HG03175 (cell line): ENCODE measurements at regions not wholly inside any gene's neighbourhood (a gene's known extent, or its start where the extent isn't known, plus 50 kb on each side); places are given as distances from the start of the nearest gene placed in this dataset.

Experiments used
- ATAC-seq: cut with Tn5 transposase; IDR thresholded peaks from one replicate; pipeline ENCODE4 v1.9.1; 2021; ENCODE audit warnings: mild to moderate bottlenecking, moderate library complexity; ENCODE audit not compliant: unreplicated experiment

GRCh38 chr4:152236519-152237056, 299.3 kb downstream of the FBXW7 start:
- no peak for ATAC-seq

GRCh38 chr4:152235718-152236117, 300.2 kb downstream of the FBXW7 start:
- no peak for ATAC-seq

- ATAC-seq = no peak
These were observed 301.3 kb downstream of the FBXW7 start for GRCh38 chr4:152234571-152234970.

- ATAC-seq = no peak
These were observed 303.6 kb downstream of the FBXW7 start for GRCh38 chr4:152232271-152232670.

- no peak for ATAC-seq
These were observed 306.1 kb downstream of the FBXW7 start for GRCh38 chr4:152229782-152230289.

GRCh38 chr4:152225680-152226079, 310.2 kb downstream of the FBXW7 start:
- no peak for ATAC-seq

- ATAC-seq = no peak
These were observed 311.0 kb downstream of the FBXW7 start for GRCh38 chr4:152224721-152225420.

- no peak for ATAC-seq
These were observed 311.7 kb downstream of the FBXW7 start for GRCh38 chr4:152224223-152224622.

- no peak for ATAC-seq
These were observed 312.3 kb downstream of the FBXW7 start for GRCh38 chr4:152223600-152223999.

- no peak for ATAC-seq
These were observed 313.9 kb downstream of the FBXW7 start for GRCh38 chr4:152221816-152222516.

GRCh38 chr4:152220201-152220666, 315.7 kb downstream of the FBXW7 start:
- peak; percentile 61 for ATAC-seq

GRCh38 chr4:152218576-152218975, 317.3 kb downstream of the FBXW7 start:
- no peak for ATAC-seq

GRCh38 chr4:152217896-152218295, 318.0 kb downstream of the FBXW7 start:
- no peak for ATAC-seq

- no peak for ATAC-seq
These were observed 323.8 kb downstream of the FBXW7 start for GRCh38 chr4:152211936-152212653.

GRCh38 chr4:152209772-152210493, 326.0 kb downstream of the FBXW7 start:
- ATAC-seq = peak; percentile 89

- ATAC-seq = no peak
These were observed 328.5 kb downstream of the FBXW7 start for GRCh38 chr4:152207378-152207720.

GRCh38 chr4:152206646-152207377, 329.1 kb downstream of the FBXW7 start:
- ATAC-seq = no peak

- ATAC-seq = no peak
These were observed 329.7 kb downstream of the FBXW7 start for GRCh38 chr4:152206185-152206584.

- no peak for ATAC-seq
These were observed 333.5 kb downstream of the FBXW7 start for GRCh38 chr4:152202415-152202814.
